Activated T-helper 1 cell treated with anti-CD3 and anti-CD28 coated beads, Interleukin-12 subunit alpha, Interleukin-12 subunit beta, Interleukin-2, Interleukin-4 antibody, amounts not matched to agents 30 ng/mL and 10 ng/mL and 1 ng/mL, durations not matched to agents 14 hours and 24 hours and 36 hours (primary cell): ENCODE measurements at regions not wholly inside any gene's neighbourhood (a gene's known extent, or its start where the extent isn't known, plus 50 kb on each side); places are given as distances from the start of the nearest gene placed in this dataset.
"Not testable (repeated sequence)": the region's sequence is repeated elsewhere in the genome, so short reads cannot be mapped to it uniquely, and the experiment has no call there.

Experiments used
- DNase-seq: peaks from one replicate; pipeline ENCODE4 v3.0.0; 2021; ENCODE audit warnings: low spot score
- H3K27ac Mint-ChIP-seq: one replicate; pipeline ENCODE4 v1.8.0; 2021; ENCODE audit warnings: mild to moderate bottlenecking, mixed read lengths
- H3K27me3 Mint-ChIP-seq: one replicate; pipeline ENCODE4 v1.8.0; 2022; ENCODE audit warnings: mild to moderate bottlenecking, moderate library complexity, mixed read lengths; ENCODE audit not compliant: insufficient read depth
- H3K36me3 Mint-ChIP-seq: one replicate; pipeline ENCODE4 v1.8.0; 2021; ENCODE audit warnings: low read depth, mixed read lengths
- H3K4me1 Mint-ChIP-seq: one replicate; pipeline ENCODE4 v1.8.0; 2021; ENCODE audit warnings: low read depth, mixed read lengths
- H3K4me3 Mint-ChIP-seq: one replicate; pipeline ENCODE4 v1.8.0; 2021; ENCODE audit warnings: mild to moderate bottlenecking, moderate library complexity, mixed read lengths
- H3K9me3 Mint-ChIP-seq: one replicate; pipeline ENCODE4 v1.8.0; 2021; ENCODE audit warnings: mixed read lengths
- intact Hi-C: fragments of 100-400 bp; cut with micrococcal nuclease; formaldehyde crosslinking; loops from one replicate; pipeline ENCODE4 v1.15.1; 2024

DNA sequence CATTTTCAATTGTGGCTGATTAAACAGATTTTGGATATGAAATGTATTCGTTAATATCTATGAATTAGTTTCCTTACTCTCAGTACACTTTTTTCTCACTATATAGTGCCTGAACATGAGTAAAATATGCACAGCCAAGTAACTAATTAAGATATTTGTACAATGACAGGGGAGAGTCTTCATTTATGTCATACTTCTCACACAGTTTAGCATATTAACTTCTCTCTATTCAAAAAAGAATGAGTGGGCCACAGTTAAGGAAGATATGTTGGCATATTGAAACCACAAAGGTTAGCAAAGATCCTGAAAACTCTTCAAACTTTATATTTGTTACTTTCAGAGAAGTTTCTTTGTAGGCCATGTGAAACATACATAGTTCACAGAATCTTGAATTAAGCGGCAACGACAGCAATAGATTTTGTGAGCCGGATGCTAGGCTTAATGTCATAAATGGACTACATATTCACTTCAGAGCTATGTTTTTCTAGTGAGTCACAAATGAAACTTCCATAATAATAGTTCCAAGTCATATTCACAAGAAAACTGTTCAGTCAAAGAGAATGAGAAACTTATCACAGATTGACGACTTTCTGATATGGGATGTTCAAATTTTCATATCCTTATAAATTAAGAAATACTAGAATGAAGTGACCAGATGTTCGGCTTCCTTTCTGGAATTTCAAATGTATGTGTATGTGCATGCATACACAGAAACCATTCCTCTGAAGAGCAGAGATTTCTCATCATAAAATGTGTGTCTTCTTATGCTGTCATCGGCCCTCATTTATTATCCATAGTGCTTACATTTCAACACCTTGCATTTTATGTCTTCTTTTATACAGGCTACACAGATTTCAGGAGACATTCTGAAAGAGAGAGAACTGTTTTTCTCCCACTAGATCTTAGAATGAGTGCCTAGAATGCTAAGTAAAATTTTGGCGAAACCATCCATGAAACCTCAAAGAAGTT, 584.0 kb downstream of the SATB2 start:
- no peak overlapping the region for H3K27ac Mint-ChIP-seq
- no peaks in the 10 kb centered on the region for H3K4me1 Mint-ChIP-seq

DNA sequence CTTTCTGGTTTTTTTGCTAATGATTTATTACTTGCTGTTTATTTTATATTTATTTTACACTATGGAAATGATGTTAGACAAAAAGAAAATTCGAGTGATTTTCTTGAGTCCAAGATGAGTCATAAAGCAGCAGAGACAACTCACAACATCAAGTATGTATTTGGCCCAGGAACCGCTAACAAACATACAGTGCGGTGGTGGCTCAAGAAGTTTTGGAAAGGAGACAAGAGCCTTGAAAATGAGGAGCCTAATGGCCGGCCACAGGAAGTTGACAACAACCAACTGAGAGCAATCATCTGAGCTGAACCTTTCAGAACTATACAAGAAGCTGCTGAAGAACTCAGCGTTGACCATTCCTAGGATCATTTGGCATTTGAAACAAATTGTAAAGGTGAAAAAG, 594.1 kb downstream of the SATB2 start:
- H3K9me3 Mint-ChIP-seq = no peaks in the 10 kb centered on the region
- H3K4me1 Mint-ChIP-seq = no peaks in the 10 kb centered on the region
- H3K4me3 Mint-ChIP-seq = no peak overlapping the region
- H3K36me3 Mint-ChIP-seq = no peaks in the 10 kb centered on the region
- no peak for DNase-seq
- intact Hi-C loops = no loop called here
- H3K27me3 Mint-ChIP-seq = no peaks in the 10 kb centered on the region
- H3K27ac Mint-ChIP-seq = no peak overlapping the region

More for the DNA sequence above, 584.0 kb downstream of the SATB2 start:
- intact Hi-C loops = no loop called here
- Mint-ChIP-seq H3K36me3 (no peaks in the 10 kb centered on the region), H3K27me3 (no peaks in the 10 kb centered on the region), H3K9me3 (peaks cover 5% of the 10 kb centered on the region), H3K4me3 (no peak overlapping the region)
- DNase-seq = no peak

DNA sequence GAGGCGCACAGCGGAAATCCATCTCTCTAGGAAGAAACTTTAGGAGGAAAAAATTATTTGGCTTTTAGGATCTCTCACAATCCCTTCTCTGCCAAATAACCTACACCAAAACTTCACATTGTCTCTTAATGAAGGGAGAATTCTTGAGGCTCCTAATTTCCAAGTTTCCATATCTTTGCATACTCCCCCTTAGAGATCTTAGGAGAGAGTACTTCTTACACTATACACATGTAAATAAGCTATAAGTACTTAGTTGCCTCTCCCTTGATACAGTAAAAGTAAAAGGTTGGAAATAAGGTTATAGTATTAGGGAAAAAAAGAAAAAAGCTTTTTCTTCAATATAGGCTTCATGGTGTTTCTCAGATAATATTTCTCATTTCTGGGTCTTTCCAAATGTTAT, 596.7 kb downstream of the SATB2 start:
- Mint-ChIP-seq H3K4me1 (no peaks in the 10 kb centered on the region), H3K27ac (no peak overlapping the region), H3K36me3 (no peaks in the 10 kb centered on the region), H3K27me3 (no peaks in the 10 kb centered on the region), H3K9me3 (no peaks in the 10 kb centered on the region), H3K4me3 (no peak overlapping the region)
- intact Hi-C loops = no loop called here
- no peak for DNase-seq

DNA sequence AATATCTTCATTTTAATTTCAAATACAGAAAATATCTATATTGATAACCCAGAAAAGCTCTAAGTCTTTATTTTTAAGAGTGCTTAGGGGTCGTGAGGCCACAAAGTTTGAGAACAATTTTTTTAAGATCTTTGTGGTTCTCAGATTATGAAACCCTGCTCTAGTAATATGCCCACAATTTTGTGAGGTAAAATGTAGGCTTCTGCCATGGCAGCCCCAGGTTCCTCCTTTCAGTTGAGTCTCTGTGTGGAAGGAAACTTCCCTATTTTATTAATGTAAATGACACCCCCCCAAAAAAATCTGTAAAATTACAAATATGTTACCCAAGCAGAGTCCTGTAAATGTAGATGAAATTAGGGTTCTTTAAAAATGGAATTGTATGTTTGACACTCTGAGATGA, 600.5 kb downstream of the SATB2 start:
- H3K27ac Mint-ChIP-seq = no peak overlapping the region
- intact Hi-C loops = no loop called here
- H3K36me3 Mint-ChIP-seq = no peaks in the 10 kb centered on the region
- no peaks in the 10 kb centered on the region for H3K4me1 Mint-ChIP-seq
- H3K9me3 Mint-ChIP-seq = no peaks in the 10 kb centered on the region
- H3K27me3 Mint-ChIP-seq = no peaks in the 10 kb centered on the region
- H3K4me3 Mint-ChIP-seq = no peak overlapping the region
- DNase-seq = no peak

DNA sequence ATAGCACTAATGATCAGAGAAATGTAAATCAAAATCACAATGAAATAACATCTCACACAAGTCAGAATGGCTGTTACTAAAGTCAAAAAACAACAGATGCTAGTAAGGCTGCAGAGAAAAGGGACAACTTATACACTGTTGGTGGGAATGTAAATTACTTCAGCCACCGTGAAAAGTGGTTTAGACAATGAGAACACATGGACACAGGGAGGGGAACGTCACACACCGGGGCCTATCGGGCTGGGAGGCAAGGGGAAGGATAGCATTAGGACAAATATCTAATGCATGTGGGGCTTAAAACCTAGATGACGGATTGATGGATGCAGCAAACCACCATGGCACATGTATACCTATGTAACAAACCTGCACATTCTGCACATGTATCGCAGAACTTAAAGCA, 602.0 kb downstream of the SATB2 start:
- DNase-seq, H3K27me3 Mint-ChIP-seq, H3K9me3 Mint-ChIP-seq, H3K27ac Mint-ChIP-seq, H3K36me3 Mint-ChIP-seq, H3K4me3 Mint-ChIP-seq, intact Hi-C loops, H3K4me1 Mint-ChIP-seq: not testable (repeated sequence)

DNA sequence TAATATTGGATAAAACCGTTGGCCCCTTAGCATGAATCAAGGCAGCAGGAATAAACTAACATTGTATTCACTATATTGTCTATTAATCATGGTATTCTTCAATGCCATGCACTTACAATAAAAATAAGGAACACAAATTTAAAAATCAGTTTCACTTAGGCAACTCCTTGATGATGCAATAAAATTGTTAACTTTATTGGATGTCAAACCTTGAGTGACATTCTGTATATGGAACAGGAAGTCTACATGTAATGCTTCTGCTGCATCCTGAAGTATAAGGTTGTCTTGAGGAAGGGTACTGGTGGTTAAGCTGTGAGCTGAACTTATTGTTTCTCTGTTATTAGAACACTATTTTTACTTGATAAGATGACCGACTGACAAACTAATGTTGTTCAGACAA, 605.5 kb downstream of the SATB2 start:
- Mint-ChIP-seq H3K4me3 (no peak overlapping the region), H3K9me3 (no peaks in the 10 kb centered on the region), H3K36me3 (no peaks in the 10 kb centered on the region), H3K27ac (no peak overlapping the region), H3K4me1 (no peaks in the 10 kb centered on the region), H3K27me3 (no peaks in the 10 kb centered on the region)
- intact Hi-C loops = no loop called here
- no peak for DNase-seq

DNA sequence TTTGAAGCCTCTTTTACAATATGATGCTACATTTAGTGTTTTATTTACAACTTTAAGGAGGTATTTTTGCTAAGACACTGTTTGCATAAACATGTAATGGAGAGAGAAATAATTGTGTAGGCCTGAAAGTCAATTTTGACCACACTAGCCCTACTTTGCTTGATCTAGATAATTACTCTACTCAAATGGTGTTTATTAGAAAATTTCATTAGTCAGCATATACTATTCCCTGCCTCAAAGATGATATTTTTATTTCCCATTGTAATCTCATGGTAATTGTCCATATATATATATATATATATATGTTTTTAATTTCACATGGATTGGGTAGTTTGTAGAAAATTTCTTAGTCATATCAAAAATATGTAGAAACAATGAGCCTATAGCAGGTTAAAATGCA, 632.2 kb downstream of the SATB2 start:
- Mint-ChIP-seq H3K9me3 (no peaks in the 10 kb centered on the region), H3K4me1 (no peaks in the 10 kb centered on the region), H3K27ac (no peak overlapping the region), H3K36me3 (no peaks in the 10 kb centered on the region), H3K27me3 (no peaks in the 10 kb centered on the region), H3K4me3 (no peak overlapping the region)
- intact Hi-C loops = no loop called here
- no peak for DNase-seq

DNA sequence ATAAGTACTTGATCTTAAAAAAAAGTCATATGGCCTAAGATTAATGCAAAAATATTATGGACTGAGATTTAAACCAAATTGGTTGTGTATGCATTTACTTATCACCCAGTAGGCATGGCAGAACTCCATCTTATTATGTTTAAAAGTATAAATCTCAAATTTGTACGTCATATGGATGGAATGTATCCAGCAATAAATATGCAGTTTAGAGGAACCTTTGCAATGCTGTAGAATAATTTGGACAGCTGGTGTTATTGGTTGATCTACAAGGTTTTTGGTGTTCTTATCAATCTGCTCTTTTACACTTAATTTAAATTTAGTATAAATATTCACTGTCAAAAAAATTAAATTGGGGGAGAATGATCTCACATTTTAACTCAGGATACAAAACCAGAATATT, 640.2 kb downstream of the SATB2 start:
- no peaks in the 10 kb centered on the region for H3K27me3 Mint-ChIP-seq
- no peak overlapping the region for H3K4me3 Mint-ChIP-seq
- no peaks in the 10 kb centered on the region for H3K36me3 Mint-ChIP-seq
- DNase-seq = no peak
- intact Hi-C loops = no loop called here
- no peak overlapping the region for H3K27ac Mint-ChIP-seq
- H3K9me3 Mint-ChIP-seq = no peaks in the 10 kb centered on the region
- H3K4me1 Mint-ChIP-seq = no peaks in the 10 kb centered on the region

DNA sequence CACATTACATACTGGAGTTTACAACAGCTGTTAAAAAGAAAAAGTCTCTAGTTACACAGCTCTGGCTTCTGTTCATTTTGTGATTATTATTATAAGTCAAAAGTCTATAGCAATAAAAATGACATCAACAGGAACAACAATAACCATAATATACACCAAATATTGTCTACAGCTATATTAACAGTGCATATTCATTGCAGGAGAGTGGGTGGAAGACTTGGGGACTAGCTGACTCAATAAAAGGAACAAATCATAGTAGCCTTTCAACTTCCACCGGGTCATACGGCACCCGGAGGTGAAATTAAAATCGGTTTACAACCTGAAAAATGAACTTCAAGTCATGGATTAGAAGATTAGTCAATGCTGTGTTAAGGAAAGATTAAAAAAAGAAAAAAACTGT, 642.1 kb downstream of the SATB2 start:
- Mint-ChIP-seq H3K9me3 (no peaks in the 10 kb centered on the region), H3K4me1 (no peaks in the 10 kb centered on the region), H3K27ac (no peak overlapping the region)

DNA sequence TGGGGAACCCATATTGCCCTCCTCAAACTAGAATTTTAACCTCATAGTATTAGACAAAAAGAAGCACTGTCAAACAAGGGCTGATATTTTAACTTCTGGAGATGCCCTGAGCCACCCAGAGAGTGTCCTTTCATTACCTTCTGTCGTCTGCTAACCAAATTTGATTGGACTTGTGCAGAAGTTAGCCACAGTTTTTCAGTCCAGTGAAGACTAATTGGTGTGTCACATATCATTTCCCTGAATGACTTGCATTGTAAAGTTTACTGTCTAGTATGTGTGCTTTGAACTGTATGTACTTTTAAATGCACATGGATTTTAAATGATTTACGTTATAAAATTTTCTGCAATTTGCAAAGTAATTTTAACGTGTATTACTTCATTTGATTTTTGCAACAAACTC, 646.5 kb downstream of the SATB2 start:
- intact Hi-C loops = no loop called here
- no peak overlapping the region for H3K4me3 Mint-ChIP-seq
- DNase-seq = no peak
- no peaks in the 10 kb centered on the region for H3K9me3 Mint-ChIP-seq
- no peaks in the 10 kb centered on the region for H3K36me3 Mint-ChIP-seq
- H3K4me1 Mint-ChIP-seq = no peaks in the 10 kb centered on the region
- no peak overlapping the region for H3K27ac Mint-ChIP-seq
- H3K27me3 Mint-ChIP-seq = no peaks in the 10 kb centered on the region

More for the DNA sequence above, 642.1 kb downstream of the SATB2 start:
- no peak overlapping the region for H3K4me3 Mint-ChIP-seq
- DNase-seq = no peak
- H3K27me3 Mint-ChIP-seq = no peaks in the 10 kb centered on the region
- intact Hi-C loops = no loop called here
- no peaks in the 10 kb centered on the region for H3K36me3 Mint-ChIP-seq

DNA sequence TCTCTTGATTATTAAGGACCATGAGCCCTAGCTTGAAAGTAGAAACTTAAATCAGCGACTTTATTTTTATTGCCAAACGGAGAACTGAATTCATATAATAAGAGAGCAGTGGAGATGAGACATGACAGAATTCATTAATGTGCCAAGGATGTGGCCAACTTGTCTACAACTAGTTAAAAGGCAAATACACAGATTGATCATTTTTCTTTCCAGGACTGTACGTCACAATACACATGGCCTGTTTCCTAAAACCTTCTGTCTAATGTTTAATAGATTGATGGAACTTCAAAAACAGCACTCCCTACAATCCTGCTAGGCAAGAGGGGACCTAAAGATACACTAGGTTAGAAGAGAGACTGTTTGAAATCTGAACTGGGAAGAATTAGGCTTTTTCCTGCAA, 647.8 kb downstream of the SATB2 start:
- Mint-ChIP-seq H3K4me3 (no peak overlapping the region), H3K9me3 (no peaks in the 10 kb centered on the region), H3K4me1 (no peaks in the 10 kb centered on the region), H3K27me3 (no peaks in the 10 kb centered on the region), H3K36me3 (no peaks in the 10 kb centered on the region), H3K27ac (no peak overlapping the region)
- intact Hi-C loops = no loop called here
- no peak for DNase-seq

DNA sequence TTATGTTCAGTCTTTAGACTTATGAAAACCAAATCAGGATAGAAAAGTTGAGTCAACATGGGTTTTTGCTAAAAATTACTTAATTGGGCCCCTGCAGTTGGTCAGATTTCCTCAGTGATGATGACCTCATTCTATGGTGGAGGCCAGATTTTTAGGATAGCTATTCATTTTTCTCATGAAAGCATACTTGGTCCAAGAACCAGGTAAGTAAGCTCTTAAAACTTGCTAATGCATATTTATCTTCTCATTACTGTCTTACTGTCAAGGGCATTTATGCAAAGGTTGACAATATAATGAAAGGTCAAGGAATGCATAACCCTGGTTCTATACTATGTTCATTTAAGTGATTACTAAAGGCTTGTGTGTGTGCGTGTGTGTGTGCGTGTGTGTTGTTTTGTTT, 650.6 kb downstream of the SATB2 start:
- Mint-ChIP-seq H3K9me3 (no peaks in the 10 kb centered on the region), H3K4me3 (no peak overlapping the region), H3K36me3 (no peaks in the 10 kb centered on the region), H3K27me3 (peaks cover under 1% of the 10 kb centered on the region), H3K27ac (no peak overlapping the region), H3K4me1 (no peaks in the 10 kb centered on the region)
- DNase-seq = no peak
- intact Hi-C loops = no loop called here

DNA sequence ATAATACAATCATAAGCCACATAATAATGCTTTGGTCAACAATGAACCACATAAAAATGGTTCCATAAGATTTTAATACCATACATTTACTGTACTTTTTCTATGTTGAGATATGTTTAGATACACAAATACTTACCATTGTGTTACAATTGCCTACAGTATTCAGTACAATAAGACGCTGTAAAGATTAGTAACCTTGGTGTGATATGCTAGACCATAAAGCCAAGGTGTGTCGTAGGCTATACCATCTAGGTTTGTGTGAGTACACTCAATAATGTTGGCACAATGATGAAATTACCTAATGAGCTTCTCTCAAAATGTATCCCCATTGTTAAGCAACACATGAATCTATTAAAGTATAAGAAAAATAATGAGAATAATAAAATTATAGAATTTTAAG, 662.3 kb downstream of the SATB2 start:
- H3K36me3 Mint-ChIP-seq = no peaks in the 10 kb centered on the region
- intact Hi-C loops = no loop called here
- H3K27ac Mint-ChIP-seq = no peak overlapping the region
- no peak overlapping the region for H3K4me3 Mint-ChIP-seq
- no peaks in the 10 kb centered on the region for H3K4me1 Mint-ChIP-seq
- H3K27me3 Mint-ChIP-seq = no peaks in the 10 kb centered on the region
- H3K9me3 Mint-ChIP-seq = no peaks in the 10 kb centered on the region
- no peak for DNase-seq

DNA sequence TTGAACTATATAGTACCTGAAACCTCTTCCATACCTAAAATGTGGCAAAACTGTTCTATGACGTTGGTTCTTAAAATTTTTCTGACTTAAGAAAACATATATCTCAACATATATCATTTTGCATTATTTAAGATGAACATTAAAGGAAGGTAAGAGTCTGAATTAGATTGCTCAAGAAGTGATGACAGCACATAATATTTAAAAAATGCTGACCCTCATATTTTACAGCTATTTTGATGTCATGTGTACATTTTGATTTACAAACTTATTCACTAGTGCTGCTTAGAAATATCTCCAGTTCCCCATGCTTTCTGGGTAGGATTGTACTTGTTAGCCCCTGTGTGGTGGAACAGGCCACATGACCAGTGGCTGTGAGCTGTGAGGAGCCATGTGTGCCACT, 666.1 kb downstream of the SATB2 start:
- Mint-ChIP-seq H3K9me3 (no peaks in the 10 kb centered on the region), H3K4me1 (no peaks in the 10 kb centered on the region), H3K27ac (no peak overlapping the region), H3K36me3 (no peaks in the 10 kb centered on the region), H3K27me3 (no peaks in the 10 kb centered on the region), H3K4me3 (no peak overlapping the region)
- intact Hi-C loops = no loop called here
- no peak for DNase-seq
